ENCODE measurements at regions not wholly inside any gene's neighbourhood (a gene's known extent, or its start where the extent isn't known, plus 50 kb on each side); places are given as distances from the start of the nearest gene placed in this dataset.

GRCh38 chr2:2516386-2516785, 185.3 kb upstream of the MYT1L start:
- 81% methylated on average over 11 of the region's 14 CpGs for WGBS (ENCODE audit: insufficient coverage)
- Mint-ChIP-seq H3K27ac (no peak overlapping the region), H3K9me3 (peaks cover 0 to 1% (median 0%) of the 10 kb centered on the region in 3 donors), H3K27me3 (peaks cover 5 to 8% of the 10 kb centered on the region in 2 donors), H3K4me3 (no peak overlapping the region), H3K36me3 (no peaks in the 10 kb centered on the region), H3K4me1 (no peaks in the 10 kb centered on the region)
- DNase-seq (no peak), ATAC-seq (replicated peaks in 1 of 4) (no peak)
- ChIA-PET POLR2A (interaction anchor here in 1 of 2 donors (0.7 kb wide), 1 partner anchor 690 kb away, joined by 4 read pairs; no protein-coding TSS in a partner anchor), CTCF (no interaction called here)
- no peak overlapping the region for H3K27ac ChIP-seq (ENCODE audit: low read length)
- H3K4me3 ChIP-seq (ENCODE audit: control insufficient read depth in 1 of 2, extremely low read depth in 1 of 2, low read length in 1 of 2): no peak overlapping the region
- H3K27me3 ChIP-seq (replicated peaks in 1 of 2; ENCODE audit: control insufficient read depth in 2 of 2, extremely low read depth in 1 of 2, insufficient read depth in 2 of 2, low read length in 1 of 2): peaks cover 0 to 3% of the 10 kb centered on the region in 2 experiments
- no peaks in the 10 kb centered on the region for H3K36me3 ChIP-seq (ENCODE audit: control insufficient read depth in 2 of 2, extremely low read depth in 1 of 2, insufficient read depth in 1 of 2, low read length in 1 of 2)
- no peaks in the 10 kb centered on the region for H3K4me1 ChIP-seq (ENCODE audit: control insufficient read depth in 1 of 2, extremely low read depth in 1 of 2, insufficient read depth in 2 of 2, low read length in 2 of 2)
- H3K9me3 ChIP-seq: no peaks in the 10 kb centered on the region

- H3K9me3 ChIP-seq: no peaks in the 10 kb centered on the region
- H3K27me3 ChIP-seq (replicated peaks in 1 of 2; ENCODE audit: control insufficient read depth in 2 of 2, extremely low read depth in 1 of 2, insufficient read depth in 2 of 2, low read length in 1 of 2): peaks cover 0 to 3% of the 10 kb centered on the region in 2 experiments
- no peaks in the 10 kb centered on the region for H3K4me1 ChIP-seq (ENCODE audit: control insufficient read depth in 1 of 2, extremely low read depth in 1 of 2, insufficient read depth in 2 of 2, low read length in 2 of 2)
- Mint-ChIP-seq H3K9me3 (no peaks in the 10 kb centered on the region), H3K36me3 (no peaks in the 10 kb centered on the region), H3K27ac (no peak overlapping the region), H3K4me1 (no peaks in the 10 kb centered on the region), H3K4me3 (no peak overlapping the region), H3K27me3 (peaks cover 5 to 7% of the 10 kb centered on the region in 2 donors)
- no peaks in the 10 kb centered on the region for H3K36me3 ChIP-seq (ENCODE audit: control insufficient read depth in 2 of 2, extremely low read depth in 1 of 2, insufficient read depth in 1 of 2, low read length in 1 of 2)
- POLR2A ChIA-PET: no interaction called here
- H3K27ac ChIP-seq (ENCODE audit: low read length): no peak overlapping the region
- no peak for ATAC-seq (replicated peaks in 1 of 4)
- no peak for DNase-seq
- no peak overlapping the region for H3K4me3 ChIP-seq (ENCODE audit: control insufficient read depth in 1 of 2, extremely low read depth in 1 of 2, low read length in 1 of 2)
- 85% methylated on average over 9 of the region's 10 CpGs for WGBS (ENCODE audit: insufficient coverage)
- CTCF ChIA-PET: no interaction called here
Measured at GRCh38 chr2:2512931-2513330, 181.9 kb upstream of the MYT1L start.

- H3K4me3 ChIP-seq (ENCODE audit: control insufficient read depth in 1 of 2, extremely low read depth in 1 of 2, low read length in 1 of 2): no peak overlapping the region
- H3K27me3 Mint-ChIP-seq: peaks cover 0 to 4% of the 10 kb centered on the region in 2 donors
- H3K27ac Mint-ChIP-seq: no peak overlapping the region
- no peak overlapping the region for H3K4me3 Mint-ChIP-seq
- no peaks in the 10 kb centered on the region for H3K4me1 Mint-ChIP-seq
- no peaks in the 10 kb centered on the region for H3K9me3 Mint-ChIP-seq
- POLR2A ChIA-PET: no interaction called here
- 68% methylated on average over 16 of the region's 20 CpGs for WGBS (ENCODE audit: insufficient coverage)
- peaks cover 0 to 14% of the 10 kb centered on the region in 2 experiments for H3K27me3 ChIP-seq (replicated peaks in 1 of 2; ENCODE audit: control insufficient read depth in 2 of 2, extremely low read depth in 1 of 2, insufficient read depth in 2 of 2, low read length in 1 of 2)
- no peaks in the 10 kb centered on the region for H3K4me1 ChIP-seq (ENCODE audit: control insufficient read depth in 1 of 2, extremely low read depth in 1 of 2, insufficient read depth in 2 of 2, low read length in 2 of 2)
- CTCF ChIA-PET: no interaction called here
- no peaks in the 10 kb centered on the region for H3K9me3 ChIP-seq
- DNase-seq (no peak), ATAC-seq (replicated peaks in 1 of 4) (no peak)
- no peaks in the 10 kb centered on the region for H3K36me3 Mint-ChIP-seq
- H3K36me3 ChIP-seq (ENCODE audit: control insufficient read depth in 2 of 2, extremely low read depth in 1 of 2, insufficient read depth in 1 of 2, low read length in 1 of 2): no peaks in the 10 kb centered on the region
- H3K27ac ChIP-seq (ENCODE audit: low read length): no peak overlapping the region
Measured at GRCh38 chr2:2507417-2507997, 176.4 kb upstream of the MYT1L start.

- no peak overlapping the region for H3K27ac ChIP-seq (ENCODE audit: low read length)
- peaks cover 0 to 14% of the 10 kb centered on the region in 2 experiments for H3K27me3 ChIP-seq (replicated peaks in 1 of 2; ENCODE audit: control insufficient read depth in 2 of 2, extremely low read depth in 1 of 2, insufficient read depth in 2 of 2, low read length in 1 of 2)
- Mint-ChIP-seq H3K4me1 (no peaks in the 10 kb centered on the region), H3K4me3 (no peak overlapping the region), H3K27me3 (peaks cover under 1 to 4% of the 10 kb centered on the region in 2 donors), H3K27ac (no peak overlapping the region), H3K9me3 (no peaks in the 10 kb centered on the region), H3K36me3 (no peaks in the 10 kb centered on the region)
- ChIA-PET CTCF (no interaction called here), POLR2A (no interaction called here)
- no peak for DNase-seq
- no peaks in the 10 kb centered on the region for H3K36me3 ChIP-seq (ENCODE audit: control insufficient read depth in 2 of 2, extremely low read depth in 1 of 2, insufficient read depth in 1 of 2, low read length in 1 of 2)
- 97% methylated on average over 4 of the region's 6 CpGs for WGBS (ENCODE audit: insufficient coverage)
- no peaks in the 10 kb centered on the region for H3K4me1 ChIP-seq (ENCODE audit: control insufficient read depth in 1 of 2, extremely low read depth in 1 of 2, insufficient read depth in 2 of 2, low read length in 2 of 2)
- no peaks in the 10 kb centered on the region for H3K9me3 ChIP-seq
- no peak for ATAC-seq (replicated peaks in 1 of 4)
- H3K4me3 ChIP-seq (ENCODE audit: control insufficient read depth in 1 of 2, extremely low read depth in 1 of 2, low read length in 1 of 2): no peak overlapping the region
Measured at GRCh38 chr2:2506536-2506935, 175.5 kb upstream of the MYT1L start.

GRCh38 chr2:2505604-2506003, 174.5 kb upstream of the MYT1L start:
- H3K9me3 Mint-ChIP-seq: no peaks in the 10 kb centered on the region
- no peaks in the 10 kb centered on the region for H3K4me1 ChIP-seq (ENCODE audit: control insufficient read depth in 1 of 2, extremely low read depth in 1 of 2, insufficient read depth in 2 of 2, low read length in 2 of 2)
- no peak overlapping the region for H3K27ac ChIP-seq (ENCODE audit: low read length)
- H3K36me3 ChIP-seq (ENCODE audit: control insufficient read depth in 2 of 2, extremely low read depth in 1 of 2, insufficient read depth in 1 of 2, low read length in 1 of 2): no peaks in the 10 kb centered on the region
- ChIA-PET CTCF (no interaction called here), POLR2A (no interaction called here)
- H3K9me3 ChIP-seq: no peaks in the 10 kb centered on the region
- 93% methylated on average over 2 of the region's 4 CpGs for WGBS (ENCODE audit: insufficient coverage)
- H3K36me3 Mint-ChIP-seq: no peaks in the 10 kb centered on the region
- no peak overlapping the region for H3K27ac Mint-ChIP-seq
- H3K27me3 ChIP-seq (replicated peaks in 1 of 2; ENCODE audit: control insufficient read depth in 2 of 2, extremely low read depth in 1 of 2, insufficient read depth in 2 of 2, low read length in 1 of 2): peaks cover 0 to 14% of the 10 kb centered on the region in 2 experiments
- ATAC-seq (replicated peaks in 1 of 4): no peak
- H3K27me3 Mint-ChIP-seq: peaks cover 3 to 4% of the 10 kb centered on the region in 2 donors
- H3K4me1 Mint-ChIP-seq: no peaks in the 10 kb centered on the region
- no peak overlapping the region for H3K4me3 Mint-ChIP-seq
- DNase-seq: no peak
- no peak overlapping the region for H3K4me3 ChIP-seq (ENCODE audit: control insufficient read depth in 1 of 2, extremely low read depth in 1 of 2, low read length in 1 of 2)

GRCh38 chr2:2503864-2504418, 172.9 kb upstream of the MYT1L start:
- no peaks in the 10 kb centered on the region for H3K36me3 Mint-ChIP-seq
- Histone ChIP-seq H3K27me3 (replicated peaks in 1 of 2; ENCODE audit: control insufficient read depth in 2 of 2, extremely low read depth in 1 of 2, insufficient read depth in 2 of 2, low read length in 1 of 2) (peaks cover 0 to 14% of the 10 kb centered on the region in 2 experiments), H3K27ac (ENCODE audit: low read length) (no peak overlapping the region), H3K4me1 (ENCODE audit: control insufficient read depth in 1 of 2, extremely low read depth in 1 of 2, insufficient read depth in 2 of 2, low read length in 2 of 2) (no peaks in the 10 kb centered on the region), H3K9me3 (no peaks in the 10 kb centered on the region), H3K36me3 (ENCODE audit: control insufficient read depth in 2 of 2, extremely low read depth in 1 of 2, insufficient read depth in 1 of 2, low read length in 1 of 2) (no peaks in the 10 kb centered on the region), H3K4me3 (ENCODE audit: control insufficient read depth in 1 of 2, extremely low read depth in 1 of 2, low read length in 1 of 2) (no peak overlapping the region)
- 72% methylated on average over 5 of the region's 6 CpGs for WGBS (ENCODE audit: insufficient coverage)
- no peaks in the 10 kb centered on the region for H3K4me1 Mint-ChIP-seq
- no peak overlapping the region for H3K4me3 Mint-ChIP-seq
- no peak for ATAC-seq (replicated peaks in 1 of 4)
- ChIA-PET CTCF (no interaction called here), POLR2A (no interaction called here)
- peaks cover 3 to 4% of the 10 kb centered on the region in 2 donors for H3K27me3 Mint-ChIP-seq
- no peaks in the 10 kb centered on the region for H3K9me3 Mint-ChIP-seq
- no peak overlapping the region for H3K27ac Mint-ChIP-seq
- DNase-seq: no peak

- Histone ChIP-seq H3K4me3 (ENCODE audit: control insufficient read depth in 1 of 2, extremely low read depth in 1 of 2, low read length in 1 of 2) (no peak overlapping the region), H3K36me3 (ENCODE audit: control insufficient read depth in 2 of 2, extremely low read depth in 1 of 2, insufficient read depth in 1 of 2, low read length in 1 of 2) (no peaks in the 10 kb centered on the region), H3K27me3 (replicated peaks in 1 of 2; ENCODE audit: control insufficient read depth in 2 of 2, extremely low read depth in 1 of 2, insufficient read depth in 2 of 2, low read length in 1 of 2) (peaks cover 0 to 7% of the 10 kb centered on the region in 2 experiments), H3K9me3 (no peaks in the 10 kb centered on the region), H3K4me1 (ENCODE audit: control insufficient read depth in 1 of 2, extremely low read depth in 1 of 2, insufficient read depth in 2 of 2, low read length in 2 of 2) (no peaks in the 10 kb centered on the region), H3K27ac (ENCODE audit: low read length) (no peak overlapping the region)
- Mint-ChIP-seq H3K27ac (no peak overlapping the region), H3K27me3 (peaks cover 3 to 4% of the 10 kb centered on the region in 2 donors), H3K4me3 (no peak overlapping the region), H3K36me3 (no peaks in the 10 kb centered on the region), H3K9me3 (no peaks in the 10 kb centered on the region), H3K4me1 (no peaks in the 10 kb centered on the region)
- POLR2A ChIA-PET: no interaction called here
- no peak for DNase-seq
- no peak for ATAC-seq (replicated peaks in 1 of 4)
- 90% methylated on average over 3 of the region's 4 CpGs for WGBS (ENCODE audit: insufficient coverage)
- CTCF ChIA-PET: no interaction called here
Measured at GRCh38 chr2:2502201-2502549, 171.1 kb upstream of the MYT1L start.

All from T-cell (primary cell).